ENCODE measurements at regions not wholly inside any gene's neighbourhood (a gene's known extent, or its start where the extent isn't known, plus 50 kb on each side); places are given as distances from the start of the nearest gene placed in this dataset.

DNA sequence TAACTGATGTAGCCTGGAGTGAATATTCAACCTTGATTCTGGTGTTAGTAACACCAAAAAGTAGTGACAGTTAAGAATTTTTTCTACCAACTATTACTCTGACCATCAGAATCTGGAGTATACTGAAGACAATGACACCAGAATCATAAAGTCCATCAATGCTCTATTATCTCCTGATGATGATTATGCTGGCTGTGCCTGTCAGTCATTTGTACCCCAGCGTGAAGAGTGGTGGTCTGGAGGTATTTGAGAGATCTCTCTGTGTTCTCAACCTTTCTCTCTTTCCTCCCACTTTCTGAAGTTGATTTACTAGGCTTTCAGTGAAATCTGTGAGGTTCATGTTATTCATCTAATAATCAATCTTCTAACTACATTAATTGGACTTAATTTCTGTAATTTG, 615.4 kb downstream of the SLC16A7 start:
- ChIA-PET RAD21 (ENCODE audit: low non-redundant PET in 1 of 2, low total read pairs in 2 of 2, uncharacterized antibody in 2 of 2, unreplicated experiment in 2 of 2) (no interaction called here), POLR2A (no interaction called here), CTCF (no interaction called here)
- intact Hi-C loops (cut with micrococcal nuclease) = no loop called here
- TF ChIP-seq SRF (IDR thresholded peaks at IDR 0.05; ENCODE audit: low read depth) (no peak), YY1 (IDR thresholded peaks at IDR 0.05; ENCODE audit: extremely low read depth, insufficient replicate concordance, low read depth, low read length) (no peak), ZBTB33 (IDR thresholded peaks at IDR 0.05; ENCODE audit: extremely low read depth, insufficient replicate concordance, low read length) (no peak), ZFX (IDR thresholded peaks at IDR 0.05) (no peak), REST (IDR thresholded peaks at IDR 0.05; ENCODE audit: low read depth) (no peak), CTCF (IDR thresholded peaks at IDR 0.05 in 2 of 3, conservative IDR thresholded peaks at IDR 0.05 in 1 of 3; ENCODE audit: borderline replicate concordance in 1 of 3, insufficient read depth in 1 of 3, low read depth in 2 of 3, low read length in 2 of 3) (no peak), CBX3 (IDR thresholded peaks at IDR 0.05; ENCODE audit: low read depth) (no peak), POLR2A (IDR thresholded peaks at IDR 0.05; ENCODE audit: borderline replicate concordance, extremely low read depth, insufficient read depth, insufficient read length) (no peak), JUND (IDR thresholded peaks at IDR 0.05) (no peak), TCF7L2 (IDR thresholded peaks at IDR 0.05; ENCODE audit: borderline replicate concordance, extremely low read depth, insufficient read depth, insufficient read length) (no peak)
- Histone ChIP-seq H3K36me3 (ENCODE audit: control insufficient read depth in 1 of 2, insufficient read depth in 2 of 2, low read length in 2 of 2) (no peaks in the 10 kb centered on the region), H3K27ac (ENCODE audit: low read depth, low read length) (no peak overlapping the region), H3K9me3 (ENCODE audit: control insufficient read depth in 1 of 2, insufficient read depth in 1 of 2, low read depth in 1 of 2, low read length in 2 of 2) (no peaks in the 10 kb centered on the region), H3K9me2 (ENCODE audit: insufficient read depth) (no peaks in the 10 kb centered on the region), H4K20me1 (ENCODE audit: insufficient read depth) (no peaks in the 10 kb centered on the region), H3K4me2 (ENCODE audit: low read length) (no peak overlapping the region), H3K4me1 (ENCODE audit: control insufficient read depth in 1 of 2, insufficient read depth in 2 of 2, low read length in 2 of 2) (no peaks in the 10 kb centered on the region), H3K79me2 (ENCODE audit: insufficient read depth, low read length) (no peaks in the 10 kb centered on the region), H2AFZ (ENCODE audit: low read depth, low read length, poor library complexity, severe bottlenecking) (no peak overlapping the region), H3K4me3 (replicated peaks in 1 of 2; ENCODE audit: low read depth in 1 of 2, low read length in 2 of 2) (no peak overlapping the region), H3K9ac (ENCODE audit: low read length) (no peak overlapping the region), H3K27me3 (ENCODE audit: insufficient read depth, low read length) (no peaks in the 10 kb centered on the region)
- ATAC-seq = no peak
- DNase-seq (ENCODE audit: low read depth, low spot score) = no peak
- BruUV-seq (replicated peaks) = no TSS peak
